HL-60 (cell line): ENCODE measurements at regions not wholly inside any gene's neighbourhood (a gene's known extent, or its start where the extent isn't known, plus 50 kb on each side); places are given as distances from the start of the nearest gene placed in this dataset.

Experiments
- DNase-seq, 2 experiments: peaks; one replicate each; pipeline ENCODE4 v3.0.0-alpha.2; 2010 to 2020; ENCODE audit warnings: low read depth in 1 of 2, low spot score in 1 of 2
- H3K27ac ChIP-seq: fragments of 250-450 bp; sonication (Bioruptor Pico); replicated peaks from 2 replicates; pipeline ENCODE4 v1.5.1; 2020; ENCODE audit warnings: mild to moderate bottlenecking, moderate library complexity
- H3K27me3 ChIP-seq: fragments of 250-450 bp; sonication (Bioruptor Pico); 2 replicates; pipeline ENCODE4 v1.5.1; 2021; ENCODE audit warnings: mild to moderate bottlenecking, moderate library complexity; ENCODE audit not compliant: insufficient read depth, poor library complexity, severe bottlenecking
- H3K4me3 ChIP-seq: replicated peaks from 2 replicates; pipeline ENCODE4 v1.5.1; 2011; ENCODE audit warnings: mild to moderate bottlenecking, control low read depth, low read length; ENCODE audit not compliant: insufficient read depth
- GABPA ChIP-seq: IDR thresholded peaks from 2 replicates; pipeline ENCODE4 v1.6.1; 2012; ENCODE audit warnings: low read depth
- POLR2AphosphoS5 ChIP-seq: IDR thresholded peaks from 2 replicates; pipeline ENCODE4 v1.6.1; 2012; ENCODE audit warnings: low read depth
- SPI1 ChIP-seq: IDR thresholded peaks from 2 replicates; pipeline ENCODE4 v1.6.1; 2012; ENCODE audit warnings: low read depth, mild to moderate bottlenecking, borderline replicate concordance
- TF ChIP-seq, protein P1 (sequence below): IDR thresholded peaks from one replicate; pipeline ENCODE4 v1.5.1; 2011; ENCODE audit warnings: low read length, control low read depth, inconsistent platforms; ENCODE audit not compliant: insufficient read depth
- TF ChIP-seq, protein P2 (sequence below): IDR thresholded peaks from 2 replicates; pipeline ENCODE4 v1.6.1; 2012; ENCODE audit warnings: low read depth; ENCODE audit not compliant: insufficient replicate concordance

DNA sequence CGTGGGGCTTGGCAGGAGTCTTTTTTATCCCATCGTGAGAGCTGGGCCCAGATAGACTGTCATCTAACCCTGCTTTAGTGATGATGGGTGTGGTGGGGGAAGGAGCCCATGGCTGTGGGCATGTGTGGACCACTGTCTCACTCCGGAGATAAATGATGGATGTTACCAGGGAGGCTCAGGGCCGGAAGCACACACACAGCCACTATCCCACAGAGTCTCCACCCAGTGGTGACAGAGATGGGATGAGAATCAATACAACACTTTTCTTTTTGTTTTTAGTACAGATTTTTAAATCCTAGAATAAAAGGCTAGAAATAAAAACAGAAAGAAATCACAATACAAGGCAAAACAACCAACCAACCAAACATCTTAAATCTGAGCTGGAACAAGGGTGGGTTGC lies 233.4 kb downstream of the SOX11 start:
- DNase-seq, result no peak
- TF ChIP-seq POLR2AphosphoS5 (no peak), GABPA (no peak), SPI1 (no peak)
- TF ChIP-seq, protein P1, sequence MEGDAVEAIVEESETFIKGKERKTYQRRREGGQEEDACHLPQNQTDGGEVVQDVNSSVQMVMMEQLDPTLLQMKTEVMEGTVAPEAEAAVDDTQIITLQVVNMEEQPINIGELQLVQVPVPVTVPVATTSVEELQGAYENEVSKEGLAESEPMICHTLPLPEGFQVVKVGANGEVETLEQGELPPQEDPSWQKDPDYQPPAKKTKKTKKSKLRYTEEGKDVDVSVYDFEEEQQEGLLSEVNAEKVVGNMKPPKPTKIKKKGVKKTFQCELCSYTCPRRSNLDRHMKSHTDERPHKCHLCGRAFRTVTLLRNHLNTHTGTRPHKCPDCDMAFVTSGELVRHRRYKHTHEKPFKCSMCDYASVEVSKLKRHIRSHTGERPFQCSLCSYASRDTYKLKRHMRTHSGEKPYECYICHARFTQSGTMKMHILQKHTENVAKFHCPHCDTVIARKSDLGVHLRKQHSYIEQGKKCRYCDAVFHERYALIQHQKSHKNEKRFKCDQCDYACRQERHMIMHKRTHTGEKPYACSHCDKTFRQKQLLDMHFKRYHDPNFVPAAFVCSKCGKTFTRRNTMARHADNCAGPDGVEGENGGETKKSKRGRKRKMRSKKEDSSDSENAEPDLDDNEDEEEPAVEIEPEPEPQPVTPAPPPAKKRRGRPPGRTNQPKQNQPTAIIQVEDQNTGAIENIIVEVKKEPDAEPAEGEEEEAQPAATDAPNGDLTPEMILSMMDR, result no peak
- TF ChIP-seq, protein P2, sequence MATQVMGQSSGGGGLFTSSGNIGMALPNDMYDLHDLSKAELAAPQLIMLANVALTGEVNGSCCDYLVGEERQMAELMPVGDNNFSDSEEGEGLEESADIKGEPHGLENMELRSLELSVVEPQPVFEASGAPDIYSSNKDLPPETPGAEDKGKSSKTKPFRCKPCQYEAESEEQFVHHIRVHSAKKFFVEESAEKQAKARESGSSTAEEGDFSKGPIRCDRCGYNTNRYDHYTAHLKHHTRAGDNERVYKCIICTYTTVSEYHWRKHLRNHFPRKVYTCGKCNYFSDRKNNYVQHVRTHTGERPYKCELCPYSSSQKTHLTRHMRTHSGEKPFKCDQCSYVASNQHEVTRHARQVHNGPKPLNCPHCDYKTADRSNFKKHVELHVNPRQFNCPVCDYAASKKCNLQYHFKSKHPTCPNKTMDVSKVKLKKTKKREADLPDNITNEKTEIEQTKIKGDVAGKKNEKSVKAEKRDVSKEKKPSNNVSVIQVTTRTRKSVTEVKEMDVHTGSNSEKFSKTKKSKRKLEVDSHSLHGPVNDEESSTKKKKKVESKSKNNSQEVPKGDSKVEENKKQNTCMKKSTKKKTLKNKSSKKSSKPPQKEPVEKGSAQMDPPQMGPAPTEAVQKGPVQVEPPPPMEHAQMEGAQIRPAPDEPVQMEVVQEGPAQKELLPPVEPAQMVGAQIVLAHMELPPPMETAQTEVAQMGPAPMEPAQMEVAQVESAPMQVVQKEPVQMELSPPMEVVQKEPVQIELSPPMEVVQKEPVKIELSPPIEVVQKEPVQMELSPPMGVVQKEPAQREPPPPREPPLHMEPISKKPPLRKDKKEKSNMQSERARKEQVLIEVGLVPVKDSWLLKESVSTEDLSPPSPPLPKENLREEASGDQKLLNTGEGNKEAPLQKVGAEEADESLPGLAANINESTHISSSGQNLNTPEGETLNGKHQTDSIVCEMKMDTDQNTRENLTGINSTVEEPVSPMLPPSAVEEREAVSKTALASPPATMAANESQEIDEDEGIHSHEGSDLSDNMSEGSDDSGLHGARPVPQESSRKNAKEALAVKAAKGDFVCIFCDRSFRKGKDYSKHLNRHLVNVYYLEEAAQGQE, result no peak
- H3K4me3 ChIP-seq, result no peak overlapping the region
- no peak overlapping the region for H3K27ac ChIP-seq
- H3K27me3 ChIP-seq, result peaks cover 2% of the 10 kb centered on the region

DNA sequence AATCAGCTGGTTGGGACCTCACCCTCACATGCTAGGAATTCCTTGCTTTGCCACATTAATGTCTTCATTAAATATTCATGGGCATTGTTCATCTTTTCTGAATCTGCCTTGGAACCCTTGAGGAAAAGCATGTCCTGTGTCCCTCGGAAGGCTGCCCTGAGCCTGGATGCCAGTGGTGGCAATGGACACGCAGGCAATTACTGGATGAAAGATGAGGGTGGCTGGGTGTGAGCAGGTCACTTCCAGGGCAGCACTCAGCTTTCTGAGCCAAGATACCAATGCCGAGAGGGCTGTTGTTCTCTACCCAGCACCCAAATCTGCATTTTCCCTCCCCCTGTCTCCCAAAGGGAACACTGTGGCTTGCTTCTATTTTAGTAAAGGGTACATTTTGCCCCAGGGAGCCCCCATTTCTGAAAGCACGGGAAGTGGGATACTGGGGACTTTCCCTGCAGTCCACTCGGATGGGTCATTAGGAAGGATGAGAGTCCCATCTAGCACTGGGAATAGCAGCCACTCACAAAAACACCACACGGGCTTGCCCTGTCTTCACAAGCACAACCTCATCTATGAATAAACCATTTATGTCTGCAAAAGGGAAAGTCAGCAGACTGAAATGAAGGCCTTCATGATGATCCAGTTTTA lies 234.8 kb downstream of the SOX11 start:
- H3K27me3 ChIP-seq, result peaks cover 2% of the 10 kb centered on the region
- no peak overlapping the region for H3K4me3 ChIP-seq
- TF ChIP-seq SPI1, result no peak
- TF ChIP-seq, protein P2, result no peak
- TF ChIP-seq POLR2AphosphoS5, result no peak
- TF ChIP-seq, protein P1, result no peak
- no peak for TF ChIP-seq GABPA
- DNase-seq, result no peak
- H3K27ac ChIP-seq, result no peak overlapping the region

DNA sequence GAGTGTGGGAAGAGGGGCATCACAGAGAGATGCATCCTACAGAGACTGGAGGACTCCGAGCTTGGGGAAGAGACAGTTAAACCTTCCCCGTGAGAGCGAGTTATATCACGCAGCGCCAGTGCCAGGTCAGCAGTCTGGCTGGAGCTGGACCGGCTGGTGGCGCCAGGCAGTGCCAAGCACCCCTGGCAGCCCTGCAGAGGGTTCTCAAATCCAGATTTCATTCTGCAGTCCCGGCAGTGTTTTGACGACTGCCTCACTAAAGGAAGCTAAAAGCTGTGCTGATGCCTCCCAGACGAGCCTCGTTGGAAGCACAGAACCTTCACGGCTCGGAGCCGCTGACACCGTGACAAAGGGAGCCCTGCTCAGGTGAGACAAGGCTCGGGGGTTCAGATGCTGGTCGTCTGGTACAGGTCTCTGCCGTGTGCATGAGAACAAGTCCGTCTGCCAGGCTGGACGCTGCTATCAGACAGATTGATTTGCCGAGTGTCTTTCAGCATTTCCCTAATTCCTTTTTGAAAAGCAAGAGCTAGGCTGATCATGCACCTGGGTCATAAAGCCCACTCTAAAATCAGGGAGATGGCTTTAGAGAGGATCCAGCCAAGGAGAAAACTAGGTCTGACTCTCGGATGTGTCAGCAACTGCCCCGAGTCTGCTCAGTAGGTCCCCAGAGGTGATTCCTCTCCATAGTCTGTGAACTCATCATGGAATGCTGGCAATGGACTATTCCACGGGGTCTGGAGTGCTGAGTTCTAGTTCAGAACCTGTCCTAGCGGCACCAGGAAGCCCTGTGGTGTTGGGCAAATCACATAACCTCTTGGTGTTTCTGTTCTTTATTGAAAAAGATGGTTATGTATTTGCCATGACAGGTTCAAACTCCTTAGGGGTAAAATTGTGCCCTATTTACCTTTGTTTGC lies 240.6 kb downstream of the SOX11 start:
- no peak for DNase-seq
- TF ChIP-seq, protein P2, result no peak
- TF ChIP-seq POLR2AphosphoS5 (no peak), SPI1 (no peak), GABPA (no peak)
- TF ChIP-seq, protein P1, result no peak
- H3K4me3 ChIP-seq, result no peak overlapping the region
- H3K27me3 ChIP-seq, result peaks cover 2% of the 10 kb centered on the region
- H3K27ac ChIP-seq, result no peak overlapping the region
